Panc1 (cell line): ENCODE measurements at regions not wholly inside any gene's neighbourhood (a gene's known extent, or its start where the extent isn't known, plus 50 kb on each side); places are given as distances from the start of the nearest gene placed in this dataset.

Experiments
- CTCF ChIP-seq: fragments of 450-650 bp; IDR thresholded peaks from 2 replicates; pipeline ENCODE4 v1.5.1; 2017; ENCODE audit warnings: mild to moderate bottlenecking
- POLR2AphosphoS5 ChIP-seq: IDR thresholded peaks from 2 replicates; pipeline ENCODE4 v1.6.1; 2012; ENCODE audit warnings: mild to moderate bottlenecking, low read depth, low read length, moderate library complexity
- REST ChIP-seq, 2 experiments: IDR thresholded peaks; 2 replicates each; pipeline ENCODE4 v1.6.1; 2011 to 2012; ENCODE audit warnings: low read depth in 2 of 2, control low read depth in 1 of 2, low read length in 1 of 2, mild to moderate bottlenecking in 1 of 2, moderate library complexity in 1 of 2; ENCODE audit not compliant: insufficient read depth in 1 of 2
- SIN3A ChIP-seq: IDR thresholded peaks from 2 replicates; pipeline ENCODE4 v1.6.1; 2012; ENCODE audit warnings: low read depth, mild to moderate bottlenecking, low read length, moderate library complexity, borderline replicate concordance; ENCODE audit not compliant: insufficient read depth

DNA sequence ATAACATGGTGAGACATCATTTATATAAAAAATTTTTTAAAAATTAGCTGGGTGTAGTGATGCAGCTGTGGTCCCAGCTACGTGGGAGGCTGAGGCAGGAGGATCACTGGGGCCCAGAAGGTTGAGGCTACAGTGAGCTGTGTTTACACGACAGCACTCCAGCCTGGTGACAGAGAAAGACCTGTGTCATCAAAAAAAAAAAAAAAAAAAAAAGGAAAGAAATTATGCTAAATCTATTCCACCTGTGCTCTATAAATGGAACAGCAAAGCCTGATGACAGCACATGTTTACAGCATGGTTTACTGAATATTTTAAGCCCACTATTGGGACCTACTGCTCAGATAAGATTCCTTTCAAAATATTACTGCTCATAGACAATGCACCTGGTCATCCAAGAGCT is 217.6 kb downstream of the PRDM2 start:
- TF ChIP-seq CTCF (no peak), POLR2AphosphoS5 (no peak), REST (IDR thresholded peaks at IDR 0.05; ENCODE audit: insufficient read depth in 1 of 2, low read depth in 2 of 2, low read length in 1 of 2) (no peak), SIN3A (no peak)
